ENCODE measurements at regions not wholly inside any gene's neighbourhood (a gene's known extent, or its start where the extent isn't known, plus 50 kb on each side); places are given as distances from the start of the nearest gene placed in this dataset.
A peak's percentile ranks its signal among the peaks of the same experiment; 100 is the strongest.

DNA sequence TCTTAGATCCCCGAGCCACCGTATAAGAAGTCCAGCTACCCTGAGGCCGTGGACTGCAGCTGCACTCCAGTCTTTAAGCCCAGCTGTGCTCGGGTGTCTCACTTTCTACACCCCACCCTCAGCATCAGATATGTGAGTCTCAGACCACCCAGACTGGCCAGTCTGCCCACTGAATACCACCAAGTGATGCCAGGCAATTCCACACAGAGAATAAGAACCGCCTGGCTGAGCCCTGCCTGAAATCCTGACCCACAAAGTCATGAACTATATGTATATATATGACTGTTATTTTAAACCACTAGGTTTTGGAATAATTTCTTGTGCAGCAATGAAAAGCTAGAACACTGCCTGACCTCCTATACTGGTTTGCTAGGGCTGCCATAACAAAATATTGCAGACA, 106.7 kb downstream of the FOXF2 start:
- no peaks in the 10 kb centered on the region for H3K36me3 Mint-ChIP-seq (ENCODE audit: low read depth)
- TF ChIP-seq, protein P1, sequence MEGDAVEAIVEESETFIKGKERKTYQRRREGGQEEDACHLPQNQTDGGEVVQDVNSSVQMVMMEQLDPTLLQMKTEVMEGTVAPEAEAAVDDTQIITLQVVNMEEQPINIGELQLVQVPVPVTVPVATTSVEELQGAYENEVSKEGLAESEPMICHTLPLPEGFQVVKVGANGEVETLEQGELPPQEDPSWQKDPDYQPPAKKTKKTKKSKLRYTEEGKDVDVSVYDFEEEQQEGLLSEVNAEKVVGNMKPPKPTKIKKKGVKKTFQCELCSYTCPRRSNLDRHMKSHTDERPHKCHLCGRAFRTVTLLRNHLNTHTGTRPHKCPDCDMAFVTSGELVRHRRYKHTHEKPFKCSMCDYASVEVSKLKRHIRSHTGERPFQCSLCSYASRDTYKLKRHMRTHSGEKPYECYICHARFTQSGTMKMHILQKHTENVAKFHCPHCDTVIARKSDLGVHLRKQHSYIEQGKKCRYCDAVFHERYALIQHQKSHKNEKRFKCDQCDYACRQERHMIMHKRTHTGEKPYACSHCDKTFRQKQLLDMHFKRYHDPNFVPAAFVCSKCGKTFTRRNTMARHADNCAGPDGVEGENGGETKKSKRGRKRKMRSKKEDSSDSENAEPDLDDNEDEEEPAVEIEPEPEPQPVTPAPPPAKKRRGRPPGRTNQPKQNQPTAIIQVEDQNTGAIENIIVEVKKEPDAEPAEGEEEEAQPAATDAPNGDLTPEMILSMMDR (IDR thresholded peaks at IDR 0.05; ENCODE audit: unreplicated experiment in 3 of 3): no peak
- peaks cover 8% of the 10 kb centered on the region for H3K9me3 Mint-ChIP-seq
- no peak overlapping the region for H3K27ac Mint-ChIP-seq
- H3K4me1 Mint-ChIP-seq: peaks cover 28% of the 10 kb centered on the region
- H3K27me3 Mint-ChIP-seq (ENCODE audit: low read depth): peaks cover 9% of the 10 kb centered on the region
- no peak overlapping the region for H3K4me3 Mint-ChIP-seq

DNA sequence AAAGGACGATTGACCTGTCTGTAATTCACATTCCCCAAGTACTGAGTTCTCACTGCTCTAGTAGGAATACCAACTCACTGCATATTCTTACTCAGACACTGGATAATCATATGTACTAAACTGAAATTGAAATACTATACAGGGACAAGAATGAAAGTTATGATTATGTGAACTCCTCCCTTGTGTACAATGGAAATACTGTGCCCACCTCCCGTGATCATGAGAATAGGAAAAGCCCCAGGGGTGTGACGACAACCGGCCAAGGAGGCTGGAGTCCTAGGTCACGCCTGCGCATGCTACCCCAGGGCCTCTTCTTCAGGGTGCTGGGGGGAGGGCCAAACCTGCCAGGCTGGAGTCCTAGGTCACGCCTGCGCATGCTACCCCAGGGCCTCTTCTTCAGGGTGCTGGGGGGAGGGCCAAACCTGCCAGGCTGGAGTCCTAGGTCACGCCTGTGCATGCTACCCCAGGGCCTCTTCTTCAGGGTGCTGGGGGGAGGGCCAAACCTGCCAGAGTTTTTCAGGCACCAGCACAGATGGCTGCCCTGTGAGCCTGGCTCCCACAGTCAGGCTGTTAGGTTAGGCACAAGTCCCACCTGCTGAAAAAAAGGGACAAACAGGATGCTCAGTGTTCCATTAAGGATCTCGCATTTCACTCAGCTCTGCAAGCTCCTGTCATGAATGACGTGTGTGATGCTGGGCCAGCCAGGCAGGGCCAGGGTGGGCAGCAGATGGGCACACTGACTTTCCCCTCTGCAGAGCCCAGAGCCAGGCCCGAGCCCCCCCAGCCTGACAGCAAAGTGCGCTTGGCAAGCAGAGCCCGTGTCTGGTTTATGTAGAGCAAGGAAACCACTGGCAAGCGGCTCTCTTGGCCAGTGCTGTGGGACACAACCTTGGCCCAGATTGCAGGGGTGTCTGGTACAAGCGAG, 107.7 kb downstream of the FOXF2 start:
- Mint-ChIP-seq H3K4me1 (peaks cover 26% of the 10 kb centered on the region), H3K36me3 (ENCODE audit: low read depth) (no peaks in the 10 kb centered on the region), H3K27ac (peak overlapping the region in 1 of 3 experiments; percentile 60), H3K27me3 (ENCODE audit: low read depth) (peaks cover 14% of the 10 kb centered on the region), H3K9me3 (peaks cover 8% of the 10 kb centered on the region), H3K4me3 (no peak overlapping the region)
- TF ChIP-seq, protein P1 (IDR thresholded peaks at IDR 0.05; ENCODE audit: unreplicated experiment in 3 of 3): no peak

DNA sequence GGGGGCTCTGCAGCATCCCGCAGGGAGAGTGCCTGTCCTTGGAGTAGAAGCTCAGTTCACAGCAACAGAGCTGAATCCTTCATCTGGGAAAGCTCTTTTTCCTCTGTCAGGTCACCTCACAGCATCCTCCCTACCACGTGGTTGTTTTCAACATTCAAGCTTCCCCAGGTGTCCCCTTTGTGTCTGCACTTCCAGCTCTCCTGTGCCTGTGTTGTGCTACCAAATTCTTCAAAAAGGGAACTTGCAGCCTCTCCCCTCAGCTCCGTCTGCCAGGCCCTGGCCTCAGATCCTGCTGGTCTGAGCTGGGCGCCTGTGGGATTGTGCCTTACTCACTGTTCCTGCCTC, 108.4 kb downstream of the FOXF2 start:
- Mint-ChIP-seq H3K27me3 (ENCODE audit: low read depth) (peaks cover 16% of the 10 kb centered on the region), H3K36me3 (ENCODE audit: low read depth) (no peaks in the 10 kb centered on the region), H3K4me3 (no peak overlapping the region), H3K4me1 (peaks cover 29% of the 10 kb centered on the region), H3K27ac (peak overlapping the region in 2 of 3 experiments; percentile 39 to 60), H3K9me3 (peaks cover 8% of the 10 kb centered on the region)
- TF ChIP-seq, protein P1 (IDR thresholded peaks at IDR 0.05; ENCODE audit: unreplicated experiment in 3 of 3): no peak

DNA sequence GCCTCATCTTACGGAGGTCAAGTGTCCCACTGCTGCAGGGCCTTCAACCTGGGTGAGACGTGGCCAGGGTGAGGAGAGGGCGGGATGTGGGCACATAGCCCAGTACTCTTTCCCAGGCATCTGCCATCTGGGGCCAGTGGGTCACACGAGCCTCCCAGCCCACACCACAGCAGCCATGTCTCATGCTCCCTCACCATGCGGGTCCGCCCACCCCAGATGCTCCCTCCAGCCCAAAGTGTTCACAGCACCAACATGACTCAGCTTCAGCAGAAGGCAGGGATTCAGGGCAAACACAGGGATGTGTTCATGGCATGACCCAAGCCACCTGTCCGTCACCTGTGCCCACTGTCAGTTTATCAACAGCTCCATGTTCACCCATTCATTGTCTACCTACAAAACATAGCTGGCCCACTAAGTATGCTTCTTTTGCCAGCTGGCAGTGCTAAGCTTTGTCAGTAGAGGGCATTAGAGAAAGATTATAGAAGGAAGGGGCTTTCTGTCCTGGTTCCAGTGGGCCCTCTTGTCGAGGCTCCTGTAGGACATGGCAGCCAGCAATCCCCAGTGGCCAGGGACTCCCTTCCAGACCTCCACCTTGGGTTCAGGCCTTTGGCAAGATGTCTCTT, 109.2 kb downstream of the FOXF2 start:
- H3K27ac Mint-ChIP-seq: peak overlapping the region in 1 of 3 experiments; percentile 60
- peaks cover 16% of the 10 kb centered on the region for H3K27me3 Mint-ChIP-seq (ENCODE audit: low read depth)
- peaks cover 36% of the 10 kb centered on the region for H3K4me1 Mint-ChIP-seq
- H3K4me3 Mint-ChIP-seq: no peak overlapping the region
- H3K9me3 Mint-ChIP-seq: peaks cover 8% of the 10 kb centered on the region
- no peaks in the 10 kb centered on the region for H3K36me3 Mint-ChIP-seq (ENCODE audit: low read depth)
- TF ChIP-seq, protein P1 (IDR thresholded peaks at IDR 0.05; ENCODE audit: unreplicated experiment in 3 of 3): no peak

DNA sequence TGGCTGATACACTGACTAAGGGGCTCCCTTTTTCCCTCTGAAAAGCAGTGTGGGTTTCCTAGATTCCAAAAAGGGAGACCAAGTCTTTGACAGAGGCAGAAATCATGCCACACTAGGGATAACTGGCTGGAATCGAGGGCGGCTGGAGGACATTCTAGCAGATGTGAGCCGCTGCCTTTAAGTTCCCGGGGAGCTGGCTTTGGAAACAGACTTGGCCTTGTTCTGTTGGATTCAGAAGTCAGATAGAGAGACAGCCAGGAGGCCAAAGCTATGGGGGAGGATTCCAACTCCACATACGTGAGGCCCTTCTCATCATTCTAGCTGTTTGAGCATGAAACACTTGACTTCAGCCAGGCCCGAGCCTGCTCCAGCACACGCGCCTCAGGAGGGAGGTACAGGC, 109.9 kb upstream of the FOXC1 start:
- H3K4me1 Mint-ChIP-seq: peaks cover 45% of the 10 kb centered on the region
- H3K36me3 Mint-ChIP-seq (ENCODE audit: low read depth): no peaks in the 10 kb centered on the region
- H3K9me3 Mint-ChIP-seq: peaks cover 7% of the 10 kb centered on the region

More for the DNA sequence above, 109.9 kb upstream of the FOXC1 start:
- TF ChIP-seq, protein P1 (IDR thresholded peaks at IDR 0.05; ENCODE audit: unreplicated experiment in 3 of 3): no peak
- Mint-ChIP-seq H3K4me3 (peak overlapping the region in 2 of 3 experiments; percentile 45 to 55), H3K27ac (peak overlapping the region; percentile 41 to 97 (median 94)), H3K27me3 (ENCODE audit: low read depth) (peaks cover 20% of the 10 kb centered on the region)

Data from nephron (organoid).